ENCODE measurements at regions not wholly inside any gene's neighbourhood (a gene's known extent, or its start where the extent isn't known, plus 50 kb on each side); places are given as distances from the start of the nearest gene placed in this dataset.
"Not testable (repeated sequence)": the region's sequence is repeated elsewhere in the genome, so short reads cannot be mapped to it uniquely, and the experiment has no call there.

- not testable (repeated sequence) for DNase-seq
Observed at GRCh38 chr2:91498065-91498449, 2806.6 kb downstream of the RPIA start.

- DNase-seq: not testable (repeated sequence)
Observed at GRCh38 chr2:91498513-91499250, 2807.2 kb downstream of the RPIA start.

GRCh38 chr2:91499431-91500050 is 2808.1 kb downstream of the RPIA start:
- DNase-seq: not testable (repeated sequence)

GRCh38 chr2:91500246-91500977 is 2808.9 kb downstream of the RPIA start:
- not testable (repeated sequence) for DNase-seq

- DNase-seq: not testable (repeated sequence)
Observed at GRCh38 chr2:91500978-91501310, 2809.5 kb downstream of the RPIA start.

GRCh38 chr2:91501481-91502080 is 2810.1 kb downstream of the RPIA start:
- DNase-seq: not testable (repeated sequence)

GRCh38 chr2:91503572-91503958 is 2812.1 kb downstream of the RPIA start:
- DNase-seq: not testable (repeated sequence)

- DNase-seq: not testable (repeated sequence)
Observed at GRCh38 chr2:91503959-91504741, 2812.7 kb downstream of the RPIA start.

GRCh38 chr2:91508816-91509215 is 2817.3 kb downstream of the RPIA start:
- DNase-seq: not testable (repeated sequence)

- not testable (repeated sequence) for DNase-seq
Observed at GRCh38 chr2:91509276-91509675, 2817.8 kb downstream of the RPIA start.

GRCh38 chr2:91511166-91511565 is 2819.7 kb downstream of the RPIA start:
- DNase-seq: not testable (repeated sequence)

- DNase-seq: not testable (repeated sequence)
Observed at GRCh38 chr2:91515966-91516365, 2824.5 kb downstream of the RPIA start.

- not testable (repeated sequence) for DNase-seq
Observed at GRCh38 chr2:91516669-91517068, 2825.2 kb downstream of the RPIA start.

- DNase-seq: not testable (repeated sequence)
Observed at GRCh38 chr2:91517846-91518245, 2826.4 kb downstream of the RPIA start.

GRCh38 chr2:91518361-91518981 is 2827.0 kb downstream of the RPIA start:
- DNase-seq: not testable (repeated sequence)

- not testable (repeated sequence) for DNase-seq
Observed at GRCh38 chr2:91519359-91519758, 2827.9 kb downstream of the RPIA start.

GRCh38 chr2:91519914-91520313 is 2828.4 kb downstream of the RPIA start:
- DNase-seq: not testable (repeated sequence)

- DNase-seq: not testable (repeated sequence)
Observed at GRCh38 chr2:91520523-91520922, 2829.1 kb downstream of the RPIA start.

- not testable (repeated sequence) for DNase-seq
Observed at GRCh38 chr2:91520972-91521535, 2829.6 kb downstream of the RPIA start.

GRCh38 chr2:91521944-91522343 is 2830.5 kb downstream of the RPIA start:
- not testable (repeated sequence) for DNase-seq

GRCh38 chr2:91522877-91523276 is 2831.4 kb downstream of the RPIA start:
- DNase-seq: not testable (repeated sequence)

- DNase-seq: not testable (repeated sequence)
Observed at GRCh38 chr2:91523751-91524150, 2832.3 kb downstream of the RPIA start.

Measured in stimulated activated CD4-positive, alpha-beta T cell treated with anti-CD3 and anti-CD28 coated beads, Interleukin-4, amount 100 ng/mL, for 4 hours (primary cell).